Thyroid gland (tissue), 4 donors: ENCODE measurements at regions not wholly inside any gene's neighbourhood (a gene's known extent, or its start where the extent isn't known, plus 50 kb on each side); places are given as distances from the start of the nearest gene placed in this dataset.

ENCODE experiments used
- CTCF ChIP-seq, 6 experiments: fragments of 200-600 bp in 3 of 6; fragments of 450-650 bp in 3 of 6; sonication (generic) in 3 of 6; IDR thresholded peaks; one replicate each; pipeline ENCODE4 v1.5.1; 2016 to 2019; ENCODE audit warnings: antibody characterized with exemption in 6 of 6, mild to moderate bottlenecking in 2 of 6, inconsistent platforms in 1 of 6, moderate library complexity in 1 of 6
- POLR2A ChIP-seq, 2 donors: fragments of 450-650 bp; IDR thresholded peaks; one replicate each; pipeline ENCODE4 v1.6.1; 2017; ENCODE audit warnings: antibody characterized with exemption in 2 of 2, mild to moderate bottlenecking in 2 of 2, moderate library complexity in 1 of 2

GRCh38 chr20:6632187-6632586, 135.3 kb upstream of the BMP2 start:
- TF ChIP-seq POLR2A (IDR thresholded peaks at IDR 0.05) (no peak), CTCF (IDR thresholded peaks at IDR 0.05) (no peak)
